ENCODE measurements at regions not wholly inside any gene's neighbourhood (a gene's known extent, or its start where the extent isn't known, plus 50 kb on each side); places are given as distances from the start of the nearest gene placed in this dataset.

- no peaks in the 10 kb centered on the region for H3K4me1 ChIP-seq
- no peak for ATAC-seq
- H3K27ac ChIP-seq: no peak overlapping the region
- no peaks in the 10 kb centered on the region for H3K27me3 ChIP-seq
- no peak overlapping the region for H3K4me3 ChIP-seq
- DNase-seq: no peak
- intact Hi-C loops (cut with DNase I): no loop called here
- H3K9me3 ChIP-seq: no peaks in the 10 kb centered on the region
- H3K36me3 ChIP-seq (replicated peaks in 1 of 2; ENCODE audit: insufficient read depth in 1 of 2, low read depth in 2 of 2): no peaks in the 10 kb centered on the region
- WGBS, 2 donors: 36 to 52% methylated on average over 1 of the region's 1 CpG
- TF ChIP-seq CTCF (IDR thresholded peaks at IDR 0.05) (no peak), POLR2A (IDR thresholded peaks at IDR 0.05) (no peak)
Measured at GRCh38 chr2:3094318-3094717, 283.3 kb downstream of the EIPR1 start.

GRCh38 chr2:3091696-3092095 lies 285.9 kb downstream of the EIPR1 start:
- WGBS, 2 donors: 43 to 48% methylated on average over 2 of the region's 2 CpGs

GRCh38 chr2:3082705-3083104 lies 294.9 kb downstream of the EIPR1 start:
- ATAC-seq (no peak), DNase-seq (no peak)
- no peaks in the 10 kb centered on the region for H3K36me3 ChIP-seq (replicated peaks in 1 of 2; ENCODE audit: insufficient read depth in 1 of 2, low read depth in 2 of 2)
- H3K27ac ChIP-seq: no peak overlapping the region
- H3K9me3 ChIP-seq: no peaks in the 10 kb centered on the region
- no peaks in the 10 kb centered on the region for H3K27me3 ChIP-seq
- H3K4me1 ChIP-seq: no peaks in the 10 kb centered on the region
- intact Hi-C loops (cut with DNase I): no loop called here
- no peak overlapping the region for H3K4me3 ChIP-seq
- WGBS, 2 donors: 48 to 54% methylated on average over 4 of the region's 4 CpGs
- no peak for TF ChIP-seq CTCF (IDR thresholded peaks at IDR 0.05)
- no peak for TF ChIP-seq POLR2A (IDR thresholded peaks at IDR 0.05)

More at GRCh38 chr2:3091696-3092095, 285.9 kb downstream of the EIPR1 start:
- H3K9me3 ChIP-seq: no peaks in the 10 kb centered on the region
- no peak overlapping the region for H3K27ac ChIP-seq
- DNase-seq (no peak), ATAC-seq (no peak)
- H3K4me1 ChIP-seq: no peaks in the 10 kb centered on the region
- no peaks in the 10 kb centered on the region for H3K27me3 ChIP-seq
- TF ChIP-seq CTCF (IDR thresholded peaks at IDR 0.05) (no peak), POLR2A (IDR thresholded peaks at IDR 0.05) (no peak)
- H3K36me3 ChIP-seq (replicated peaks in 1 of 2; ENCODE audit: insufficient read depth in 1 of 2, low read depth in 2 of 2): no peaks in the 10 kb centered on the region
- H3K4me3 ChIP-seq: no peak overlapping the region
- intact Hi-C loops (cut with DNase I): no loop called here

GRCh38 chr2:3079959-3080948 lies 297.4 kb downstream of the EIPR1 start:
- H3K36me3 ChIP-seq (replicated peaks in 1 of 2; ENCODE audit: insufficient read depth in 1 of 2, low read depth in 2 of 2): no peaks in the 10 kb centered on the region
- 56 to 81% methylated on average over 5 to 14 of the region's 14 CpGs for WGBS, 2 donors
- TF ChIP-seq CTCF (IDR thresholded peaks at IDR 0.05): no peak
- TF ChIP-seq POLR2A (IDR thresholded peaks at IDR 0.05): no peak
- H3K4me3 ChIP-seq: no peak overlapping the region
- intact Hi-C loops (cut with DNase I): no loop called here
- DNase-seq: no peak
- H3K9me3 ChIP-seq: no peaks in the 10 kb centered on the region
- ATAC-seq: no peak
- no peaks in the 10 kb centered on the region for H3K4me1 ChIP-seq
- H3K27ac ChIP-seq: no peak overlapping the region
- no peaks in the 10 kb centered on the region for H3K27me3 ChIP-seq

Data from body of pancreas (tissue), 4 donors.